ENCODE measurements at regions not wholly inside any gene's neighbourhood (a gene's known extent, or its start where the extent isn't known, plus 50 kb on each side); places are given as distances from the start of the nearest gene placed in this dataset.
"Not testable (repeated sequence)": the region's sequence is repeated elsewhere in the genome, so short reads cannot be mapped to it uniquely, and the experiment has no call there.

- no peak for DNase-seq
Observed at GRCh38 chr12:131591714-131592709, 118.9 kb upstream of the SFSWAP start.

DNA sequence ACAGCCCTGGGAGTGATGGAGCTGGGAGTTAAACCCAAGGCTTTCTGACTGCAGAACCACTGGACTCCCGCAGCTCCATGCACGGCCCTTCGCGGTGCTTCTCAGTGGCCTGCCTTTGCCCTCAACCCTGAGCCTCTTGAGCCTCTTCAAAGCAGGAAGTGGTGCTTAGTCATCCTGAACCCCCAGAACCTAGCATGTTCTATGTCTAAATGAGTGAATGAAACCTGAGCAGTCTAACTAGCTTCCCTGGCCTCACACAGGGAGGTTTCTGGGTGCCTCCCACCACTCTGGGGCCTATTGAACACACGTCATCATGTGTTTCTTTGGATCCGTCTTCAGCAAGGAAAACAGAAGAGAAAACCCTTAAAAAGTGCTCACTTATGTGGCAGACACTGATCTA, 117.9 kb upstream of the SFSWAP start:
- no peak for DNase-seq

DNA sequence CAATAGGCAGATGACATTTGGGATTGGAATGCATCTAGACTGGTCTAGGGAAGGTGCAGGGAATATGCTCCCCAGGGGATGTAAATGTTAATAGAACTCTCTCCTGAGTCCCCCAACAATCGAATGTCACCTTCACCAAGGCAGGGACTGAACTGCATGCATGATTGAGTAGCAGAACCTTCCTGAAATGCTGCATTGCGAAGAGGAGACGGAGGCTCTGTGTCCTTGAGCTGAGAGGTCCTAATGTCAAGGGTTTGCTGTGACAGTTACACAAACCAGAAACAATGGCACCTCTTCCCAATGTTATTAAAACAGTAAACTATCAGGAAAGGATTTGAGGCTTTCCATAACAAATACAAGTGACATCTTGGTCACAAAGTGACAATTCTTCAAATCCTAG, 117.5 kb upstream of the SFSWAP start:
- no peak for DNase-seq

- DNase-seq, result no peak
Observed at GRCh38 chr12:131596115-131596514, 114.8 kb upstream of the SFSWAP start.

- no peak for DNase-seq
Observed at GRCh38 chr12:131597333-131597732, 113.6 kb upstream of the SFSWAP start.

- DNase-seq, result no peak
Observed at GRCh38 chr12:131598717-131599116, 112.2 kb upstream of the SFSWAP start.

GRCh38 chr12:131599190-131600159, 111.4 kb upstream of the SFSWAP start:
- DNase-seq, result no peak

GRCh38 chr12:131600160-131600532, 110.7 kb upstream of the SFSWAP start:
- DNase-seq, result no peak

GRCh38 chr12:131601499-131601898, 109.4 kb upstream of the SFSWAP start:
- DNase-seq, result not testable (repeated sequence)

- DNase-seq, result no peak
Observed at GRCh38 chr12:131603106-131603938, 107.6 kb upstream of the SFSWAP start.

DNA sequence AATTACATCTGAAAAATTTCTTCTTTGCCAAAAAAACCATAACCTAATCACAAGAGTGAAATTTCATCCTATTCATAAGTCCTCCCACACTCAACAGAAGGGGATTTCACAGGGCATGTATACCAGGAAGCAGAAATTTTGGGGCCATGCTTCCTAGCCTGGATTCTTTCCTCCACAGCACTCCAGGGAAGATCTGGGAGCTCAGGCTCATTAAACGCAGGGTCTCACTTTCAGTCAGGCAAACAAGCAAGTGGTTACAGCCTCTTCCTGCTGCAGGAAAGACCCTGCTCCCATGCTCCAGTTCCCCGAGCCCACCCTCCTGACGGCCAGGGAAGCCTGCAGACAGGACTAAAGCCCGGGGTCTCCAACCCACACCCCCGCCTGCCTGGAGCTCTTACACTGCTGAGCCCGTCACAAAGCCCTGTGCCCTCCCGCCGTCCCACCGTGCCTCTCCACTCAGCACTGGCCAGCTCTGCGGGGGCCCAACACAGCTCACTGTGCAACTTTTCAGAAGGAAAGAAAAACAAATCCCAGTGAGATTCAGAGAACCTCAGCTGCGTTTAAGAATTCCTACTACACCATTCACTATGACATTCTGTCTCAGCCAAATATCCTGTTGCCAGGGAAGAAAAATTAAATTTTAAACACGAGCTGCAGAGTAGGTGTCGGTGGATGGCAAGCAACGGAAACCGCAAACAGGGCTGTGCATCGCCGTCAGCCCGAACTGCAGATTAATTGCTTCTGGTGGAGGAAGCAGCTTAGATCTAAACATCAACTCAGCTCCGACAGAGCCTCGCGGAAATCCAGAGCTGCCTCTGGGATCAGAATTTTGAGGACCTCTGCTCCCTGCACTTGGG, 106.7 kb upstream of the SFSWAP start:
- DNase-seq, result peak; percentile 43

GRCh38 chr12:131604859-131605258, 106.0 kb upstream of the SFSWAP start:
- DNase-seq, result no peak

GRCh38 chr12:131605304-131605829, 105.5 kb upstream of the SFSWAP start:
- no peak for DNase-seq

DNA sequence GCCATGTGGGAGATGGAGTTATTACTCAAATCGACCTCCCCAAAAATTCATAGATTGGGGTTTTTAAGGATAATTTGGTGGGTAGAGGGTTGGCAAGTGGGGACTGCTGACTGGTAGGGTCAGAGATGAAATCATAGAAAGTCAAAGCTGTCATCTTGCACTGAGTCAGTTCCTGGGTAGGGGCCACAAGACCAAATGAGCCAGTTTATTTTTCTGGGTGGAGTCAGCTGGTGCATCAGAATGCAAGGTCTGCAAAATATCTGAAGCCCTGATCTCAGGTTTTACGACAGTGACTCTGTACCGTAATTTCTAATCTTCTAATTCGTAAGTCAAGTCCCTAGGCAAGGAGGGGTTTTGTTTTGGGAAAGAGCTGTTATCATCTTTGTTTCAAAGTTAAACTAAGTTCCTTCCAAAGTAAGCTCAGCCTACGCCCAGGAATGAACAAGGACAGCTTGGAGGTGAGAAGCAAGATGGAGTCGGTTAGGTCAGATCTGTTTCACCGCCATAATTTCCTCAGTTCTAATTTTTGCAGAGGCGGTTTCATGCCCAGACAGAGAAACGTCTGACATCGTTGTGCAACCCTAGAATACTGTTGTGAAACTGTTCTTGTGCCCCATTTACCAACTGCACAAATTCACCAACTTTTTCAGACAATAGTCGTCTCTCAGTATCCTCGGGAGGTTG, 104.5 kb upstream of the SFSWAP start:
- DNase-seq, result no peak

DNA sequence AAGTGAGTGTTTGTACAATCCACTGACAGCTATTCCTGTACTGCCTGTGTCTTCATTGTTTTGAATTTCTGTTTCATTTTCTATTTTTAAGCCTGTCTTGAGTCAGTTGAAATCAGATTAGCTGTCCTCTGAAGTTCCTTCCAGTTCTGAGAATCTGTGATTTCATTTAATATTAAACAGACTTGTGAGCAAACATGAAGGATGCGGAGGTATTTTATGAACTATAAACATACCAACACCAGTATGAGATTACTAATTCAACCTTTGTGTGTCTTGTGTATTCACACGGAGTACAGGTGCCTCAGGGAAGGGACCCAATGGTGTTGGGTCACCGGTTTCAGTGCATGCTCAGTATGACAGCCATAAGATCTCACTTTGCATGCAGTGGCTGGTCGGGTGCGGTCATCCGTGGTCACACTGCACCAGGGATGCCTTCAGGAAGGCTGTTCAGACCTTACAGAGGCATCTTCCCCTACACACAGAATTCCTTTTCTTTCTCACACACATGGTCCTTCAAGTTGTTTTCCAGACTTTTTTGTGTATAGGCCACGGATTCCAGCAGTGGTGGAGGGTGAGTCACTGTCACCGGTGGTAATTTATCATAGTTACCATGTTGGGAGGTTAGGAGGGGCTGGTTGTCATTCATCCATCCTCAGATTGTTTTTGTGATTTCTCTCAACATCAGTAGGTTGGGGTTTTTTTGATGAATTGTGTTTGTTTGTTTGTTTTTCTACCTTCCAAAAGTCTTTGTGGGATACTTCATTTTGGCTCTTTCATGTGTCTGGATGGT, 103.0 kb upstream of the SFSWAP start:
- no peak for DNase-seq

DNA sequence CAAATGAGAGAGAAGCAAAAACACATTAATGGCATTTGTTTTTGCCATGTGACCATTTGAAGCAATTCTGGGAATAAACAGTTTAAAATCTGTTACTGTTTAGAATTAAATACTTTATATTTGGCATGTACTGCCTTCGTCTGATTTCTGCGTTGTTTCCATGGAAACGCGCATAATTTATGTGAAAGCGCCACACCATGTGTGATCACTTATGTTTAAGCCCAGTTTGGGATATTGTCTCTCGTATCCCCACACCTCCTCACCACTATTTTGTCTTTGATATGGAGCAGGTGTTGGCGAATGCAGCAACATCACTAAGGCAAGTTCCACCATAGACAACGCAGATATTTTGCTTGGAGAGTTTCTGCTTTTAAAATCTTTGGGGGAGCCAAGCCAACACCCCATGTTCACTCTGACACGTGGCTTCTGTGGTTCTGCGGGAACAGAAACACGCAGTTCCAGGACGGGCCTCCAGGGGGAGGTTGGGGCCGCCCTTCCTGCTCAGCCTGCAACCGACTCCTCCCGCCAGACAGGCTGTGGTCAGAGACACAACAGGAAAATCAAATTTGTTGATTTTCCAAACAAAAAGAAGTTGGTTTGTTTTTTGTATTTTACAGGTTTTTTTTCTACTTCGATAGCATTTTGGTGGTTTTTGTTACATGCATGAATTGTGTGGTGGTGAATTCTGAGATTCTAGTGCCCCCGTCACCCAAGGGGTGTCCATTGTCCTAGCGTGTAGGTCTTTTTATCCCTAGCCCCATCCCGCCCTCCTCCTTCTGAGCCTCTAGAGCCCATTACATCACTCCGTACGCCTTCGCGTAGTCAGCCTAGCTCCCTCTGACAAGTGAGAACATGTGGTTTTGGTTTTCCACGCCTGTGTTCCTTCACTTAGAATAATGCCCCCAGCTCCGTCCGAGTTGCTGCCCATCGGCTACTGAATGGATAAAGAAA, 101.9 kb upstream of the SFSWAP start:
- DNase-seq, result peak; percentile 55

- no peak for DNase-seq
Observed at GRCh38 chr12:131609762-131610161, 101.1 kb upstream of the SFSWAP start.

DNA sequence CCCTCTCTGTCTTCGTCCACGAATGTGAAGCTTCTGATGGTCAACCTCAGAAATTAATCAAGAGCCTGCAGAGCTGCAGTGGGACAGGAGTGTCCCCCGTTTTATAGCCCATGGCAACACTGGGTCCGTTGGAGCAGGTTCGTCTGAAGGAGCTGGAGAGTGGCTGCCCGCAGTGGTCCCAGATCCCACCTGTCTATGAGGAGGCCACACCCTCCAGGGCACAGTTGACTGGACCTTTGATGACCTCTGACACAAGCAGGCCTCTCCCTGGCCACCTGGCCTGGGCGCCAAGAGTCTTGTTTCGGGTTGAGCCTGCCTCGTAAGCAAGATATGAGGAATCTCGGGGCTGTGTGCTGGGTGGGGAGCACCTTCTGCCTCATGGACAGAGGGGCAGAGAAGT, 100.7 kb upstream of the SFSWAP start:
- no peak for DNase-seq

GRCh38 chr12:131610891-131611290, 100.0 kb upstream of the SFSWAP start:
- DNase-seq, result no peak
